ENCODE measurements at regions not wholly inside any gene's neighbourhood (a gene's known extent, or its start where the extent isn't known, plus 50 kb on each side); places are given as distances from the start of the nearest gene placed in this dataset.

DNA sequence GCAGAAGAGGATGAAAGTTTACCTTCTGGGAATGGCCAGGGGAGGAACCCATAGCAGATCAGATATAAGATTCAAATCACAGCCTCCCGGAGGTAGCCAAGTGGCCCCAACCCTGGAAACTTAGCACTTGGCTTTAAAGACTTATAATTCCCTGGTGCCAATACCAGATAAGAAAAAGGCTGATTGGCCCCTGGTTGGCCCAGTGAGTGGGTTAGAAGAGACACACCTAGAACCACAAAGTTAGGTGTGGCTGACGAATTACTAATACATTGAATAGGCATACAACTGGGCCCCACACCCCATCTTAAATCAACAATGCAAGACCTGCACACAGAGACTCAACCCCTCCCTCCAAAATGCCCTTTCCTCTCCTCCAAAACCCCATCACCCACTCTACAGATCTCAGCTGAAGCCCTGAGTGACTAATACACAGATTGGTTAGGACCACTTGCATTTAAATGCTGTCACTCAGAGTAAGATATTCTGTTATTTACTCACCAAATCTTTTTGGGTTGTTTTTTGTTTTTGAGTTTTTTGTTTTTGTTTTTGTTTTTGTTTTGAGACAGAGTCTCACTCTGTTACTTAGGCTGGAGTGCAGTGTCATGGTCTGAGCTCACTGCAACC is 315.4 kb upstream of the JARID2 start:
- TF ChIP-seq POLR2AphosphoS5 (IDR thresholded peaks at IDR 0.05): no peak
- TF ChIP-seq, protein P1, sequence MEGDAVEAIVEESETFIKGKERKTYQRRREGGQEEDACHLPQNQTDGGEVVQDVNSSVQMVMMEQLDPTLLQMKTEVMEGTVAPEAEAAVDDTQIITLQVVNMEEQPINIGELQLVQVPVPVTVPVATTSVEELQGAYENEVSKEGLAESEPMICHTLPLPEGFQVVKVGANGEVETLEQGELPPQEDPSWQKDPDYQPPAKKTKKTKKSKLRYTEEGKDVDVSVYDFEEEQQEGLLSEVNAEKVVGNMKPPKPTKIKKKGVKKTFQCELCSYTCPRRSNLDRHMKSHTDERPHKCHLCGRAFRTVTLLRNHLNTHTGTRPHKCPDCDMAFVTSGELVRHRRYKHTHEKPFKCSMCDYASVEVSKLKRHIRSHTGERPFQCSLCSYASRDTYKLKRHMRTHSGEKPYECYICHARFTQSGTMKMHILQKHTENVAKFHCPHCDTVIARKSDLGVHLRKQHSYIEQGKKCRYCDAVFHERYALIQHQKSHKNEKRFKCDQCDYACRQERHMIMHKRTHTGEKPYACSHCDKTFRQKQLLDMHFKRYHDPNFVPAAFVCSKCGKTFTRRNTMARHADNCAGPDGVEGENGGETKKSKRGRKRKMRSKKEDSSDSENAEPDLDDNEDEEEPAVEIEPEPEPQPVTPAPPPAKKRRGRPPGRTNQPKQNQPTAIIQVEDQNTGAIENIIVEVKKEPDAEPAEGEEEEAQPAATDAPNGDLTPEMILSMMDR (IDR thresholded peaks at IDR 0.05): no peak
- TF ChIP-seq POLR2A (IDR thresholded peaks at IDR 0.05): no peak

Measured in sigmoid colon (tissue), 4 donors.